Natural killer cell (primary cell): ENCODE measurements at regions not wholly inside any gene's neighbourhood (a gene's known extent, or its start where the extent isn't known, plus 50 kb on each side); places are given as distances from the start of the nearest gene placed in this dataset.

Experiments
- ATAC-seq, 3 donors: fragments of 150-1000 bp in 2 of 3; fragments of 200-7000 bp in 1 of 3; cut with Tn5 transposase; 1 replicate in 1 of 3; 2 replicates in 2 of 3; pipeline ENCODE4 v1.10.0; 2021; ENCODE audit warnings: mild to moderate bottlenecking in 2 of 3, moderate library complexity in 2 of 3
- DNase-seq, 2 donors: peaks; one replicate each; pipeline versions ENCODE4 v3.0.0 to v3.0.0-alpha.2; 2013 to 2021; ENCODE audit warnings: mixed read lengths in 1 of 2
- H3K27ac ChIP-seq: one replicate; pipeline ENCODE4 v1.5.1; 2013; ENCODE audit warnings: mild to moderate bottlenecking, low read length
- H3K27me3 ChIP-seq: one replicate; pipeline ENCODE4 v1.6.1; 2013; ENCODE audit warnings: low read length; ENCODE audit not compliant: control insufficient read depth, insufficient read depth
- H3K36me3 ChIP-seq: one replicate; pipeline ENCODE4 v1.6.1; 2013; ENCODE audit warnings: low read length; ENCODE audit not compliant: control insufficient read depth, insufficient read depth
- H3K4me1 ChIP-seq: one replicate; pipeline ENCODE4 v1.6.1; 2013; ENCODE audit warnings: low read length; ENCODE audit not compliant: control insufficient read depth, insufficient read depth
- H3K4me3 ChIP-seq: one replicate; pipeline ENCODE4 v1.5.1; 2013; ENCODE audit warnings: low read length
- H3K9me3 ChIP-seq: one replicate; pipeline ENCODE4 v1.6.1; 2013; ENCODE audit warnings: low read length; ENCODE audit not compliant: control insufficient read depth, insufficient read depth
- H3K27ac Mint-ChIP-seq, 2 donors: one replicate each; pipeline ENCODE4 v1.8.0; 2022; ENCODE audit warnings: mild to moderate bottlenecking in 2 of 2, mixed read lengths in 2 of 2, moderate library complexity in 1 of 2
- H3K27me3 Mint-ChIP-seq, 2 donors: one replicate each; pipeline ENCODE4 v1.8.0; 2022; ENCODE audit warnings: low read depth in 2 of 2, mixed read lengths in 2 of 2
- H3K36me3 Mint-ChIP-seq: one replicate; pipeline ENCODE4 v1.8.0; 2022; ENCODE audit warnings: mixed read lengths
- H3K4me1 Mint-ChIP-seq, 2 donors: one replicate each; pipeline ENCODE4 v1.8.0; 2022; ENCODE audit warnings: mixed read lengths in 2 of 2
- H3K4me3 Mint-ChIP-seq: one replicate; pipeline ENCODE4 v1.8.0; 2022; ENCODE audit warnings: mild to moderate bottlenecking, moderate library complexity, mixed read lengths
- H3K9me3 Mint-ChIP-seq, 2 donors: one replicate each; pipeline ENCODE4 v1.8.0; 2022; ENCODE audit warnings: mixed read lengths in 2 of 2
- WGBS: methylation state at CpG from one replicate; pipeline ENCODE4 v1.1.7; 2013; ENCODE audit warnings: missing lambda C conversion rate; ENCODE audit not compliant: insufficient coverage; 5-methylcytosine and 5-hydroxymethylcytosine counted together
- intact Hi-C: fragments of 100-400 bp; cut with micrococcal nuclease; formaldehyde crosslinking; loops from one replicate; pipeline ENCODE4 v1.14.2; 2022
- TF ChIP-seq, protein P1 (sequence below): fragments of 200-600 bp; IDR thresholded peaks from one replicate; pipeline ENCODE4 v1.8.0; 2022; ENCODE audit warnings: antibody characterized with exemption

GRCh38 chr11:114784216-114784615, 105.9 kb downstream of the NXPE2 start:
- TF ChIP-seq, protein P1, sequence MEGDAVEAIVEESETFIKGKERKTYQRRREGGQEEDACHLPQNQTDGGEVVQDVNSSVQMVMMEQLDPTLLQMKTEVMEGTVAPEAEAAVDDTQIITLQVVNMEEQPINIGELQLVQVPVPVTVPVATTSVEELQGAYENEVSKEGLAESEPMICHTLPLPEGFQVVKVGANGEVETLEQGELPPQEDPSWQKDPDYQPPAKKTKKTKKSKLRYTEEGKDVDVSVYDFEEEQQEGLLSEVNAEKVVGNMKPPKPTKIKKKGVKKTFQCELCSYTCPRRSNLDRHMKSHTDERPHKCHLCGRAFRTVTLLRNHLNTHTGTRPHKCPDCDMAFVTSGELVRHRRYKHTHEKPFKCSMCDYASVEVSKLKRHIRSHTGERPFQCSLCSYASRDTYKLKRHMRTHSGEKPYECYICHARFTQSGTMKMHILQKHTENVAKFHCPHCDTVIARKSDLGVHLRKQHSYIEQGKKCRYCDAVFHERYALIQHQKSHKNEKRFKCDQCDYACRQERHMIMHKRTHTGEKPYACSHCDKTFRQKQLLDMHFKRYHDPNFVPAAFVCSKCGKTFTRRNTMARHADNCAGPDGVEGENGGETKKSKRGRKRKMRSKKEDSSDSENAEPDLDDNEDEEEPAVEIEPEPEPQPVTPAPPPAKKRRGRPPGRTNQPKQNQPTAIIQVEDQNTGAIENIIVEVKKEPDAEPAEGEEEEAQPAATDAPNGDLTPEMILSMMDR, result no peak
- no peak overlapping the region for H3K27ac ChIP-seq
- intact Hi-C loops, result no loop called here
- no peak overlapping the region for H3K4me3 Mint-ChIP-seq
- no peak overlapping the region for H3K4me3 ChIP-seq
- no peaks in the 10 kb centered on the region for H3K36me3 Mint-ChIP-seq
- 85% methylated on average over 5 of the region's 5 CpGs for WGBS
- H3K9me3 Mint-ChIP-seq, result no peaks in the 10 kb centered on the region
- H3K27me3 Mint-ChIP-seq, result no peaks in the 10 kb centered on the region
- H3K4me1 ChIP-seq, result no peaks in the 10 kb centered on the region
- H3K36me3 ChIP-seq, result no peaks in the 10 kb centered on the region
- H3K4me1 Mint-ChIP-seq, result no peaks in the 10 kb centered on the region
- no peaks in the 10 kb centered on the region for H3K9me3 ChIP-seq
- no peaks in the 10 kb centered on the region for H3K27me3 ChIP-seq
- ATAC-seq (no peak), DNase-seq (no peak)
- H3K27ac Mint-ChIP-seq, result no peak overlapping the region

DNA sequence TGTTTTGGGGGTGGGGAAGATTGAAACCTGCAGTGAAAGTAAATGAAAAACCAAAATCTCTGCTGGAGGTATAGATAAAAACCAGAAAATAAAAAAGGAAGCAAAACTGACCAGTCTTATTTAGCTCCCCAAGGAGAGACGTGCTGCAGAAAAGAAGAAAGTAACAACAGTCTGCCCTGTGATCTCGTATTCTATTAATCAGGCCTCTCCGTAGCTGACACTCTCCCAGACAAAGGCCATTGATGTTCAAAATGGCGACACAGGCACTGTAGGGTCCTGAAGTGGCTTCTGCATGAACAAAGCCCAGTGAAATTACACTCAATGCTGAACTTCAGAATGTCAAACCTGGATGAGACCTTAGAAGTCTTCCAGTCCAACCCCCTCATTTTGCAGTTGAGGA, 106.6 kb downstream of the NXPE2 start:
- no peak overlapping the region for H3K27ac ChIP-seq
- H3K36me3 Mint-ChIP-seq, result no peaks in the 10 kb centered on the region

DNA sequence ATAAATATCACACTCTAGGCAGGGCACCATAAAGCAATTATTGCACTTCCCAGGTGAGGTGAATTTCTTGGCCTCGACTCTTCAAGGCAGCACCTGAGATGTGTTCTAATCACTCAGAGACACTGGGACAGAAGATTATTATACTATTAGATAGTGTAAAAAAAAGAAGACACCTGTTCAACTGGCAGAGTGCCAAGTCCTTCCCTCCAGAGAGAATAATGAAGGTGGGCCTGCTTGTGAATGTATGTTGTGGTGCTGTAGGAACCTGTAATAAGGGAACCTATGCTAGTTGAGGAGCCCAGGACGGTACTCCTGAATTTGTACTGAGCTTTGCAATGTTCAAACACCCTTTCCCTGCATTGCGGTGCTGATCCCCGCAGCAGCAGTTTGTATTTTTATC, 107.5 kb downstream of the NXPE2 start:
- no peak overlapping the region for H3K4me3 Mint-ChIP-seq
- H3K9me3 Mint-ChIP-seq, result no peaks in the 10 kb centered on the region
- Histone ChIP-seq H3K4me1 (no peaks in the 10 kb centered on the region), H3K27me3 (no peaks in the 10 kb centered on the region), H3K9me3 (no peaks in the 10 kb centered on the region), H3K27ac (no peak overlapping the region), H3K36me3 (no peaks in the 10 kb centered on the region), H3K4me3 (no peak overlapping the region)
- 84% methylated on average over 3 of the region's 4 CpGs for WGBS
- no peaks in the 10 kb centered on the region for H3K4me1 Mint-ChIP-seq
- ATAC-seq, result no peak
- peaks cover 0 to 9% of the 10 kb centered on the region in 2 donors for H3K27me3 Mint-ChIP-seq
- H3K36me3 Mint-ChIP-seq, result no peaks in the 10 kb centered on the region
- TF ChIP-seq, protein P1, result no peak
- no peak for DNase-seq
- no peak overlapping the region for H3K27ac Mint-ChIP-seq
- intact Hi-C loops, result no loop called here

More for the DNA sequence above, 106.6 kb downstream of the NXPE2 start:
- Mint-ChIP-seq H3K4me1 (no peaks in the 10 kb centered on the region), H3K27ac (no peak overlapping the region), H3K4me3 (no peak overlapping the region), H3K27me3 (peaks cover 0 to 3% of the 10 kb centered on the region in 2 donors), H3K9me3 (no peaks in the 10 kb centered on the region)
- no peaks in the 10 kb centered on the region for H3K9me3 ChIP-seq
- no peak overlapping the region for H3K4me3 ChIP-seq
- ATAC-seq (no peak), DNase-seq (no peak)
- intact Hi-C loops, result no loop called here
- TF ChIP-seq, protein P1, result no peak
- H3K36me3 ChIP-seq, result no peaks in the 10 kb centered on the region
- H3K4me1 ChIP-seq, result no peaks in the 10 kb centered on the region
- H3K27me3 ChIP-seq, result no peaks in the 10 kb centered on the region
- WGBS, result 80% methylated on average over 4 of the region's 4 CpGs

DNA sequence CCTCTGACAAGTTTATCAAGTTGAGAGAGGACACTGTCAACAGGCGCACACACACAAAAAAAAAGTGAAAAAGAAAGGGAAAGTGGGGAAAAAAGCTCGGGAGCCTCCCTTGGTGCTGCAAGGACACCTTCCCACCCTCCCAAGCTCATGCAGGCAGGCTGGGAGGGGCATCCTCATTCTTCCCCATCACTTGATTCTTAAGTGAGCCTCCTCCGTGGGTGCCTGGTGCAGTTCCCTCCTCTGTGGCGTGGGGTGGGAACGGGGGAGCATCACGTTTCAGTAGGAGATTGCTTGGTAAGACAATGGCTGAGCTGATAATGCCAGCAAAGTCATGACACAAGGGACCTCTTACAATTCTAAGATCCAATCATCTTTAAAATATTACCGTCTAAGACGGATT, 108.8 kb downstream of the NXPE2 start:
- WGBS, result 67% methylated on average over 8 of the region's 8 CpGs

More for the DNA sequence above, 108.8 kb downstream of the NXPE2 start:
- Mint-ChIP-seq H3K4me3 (no peak overlapping the region), H3K9me3 (peaks cover 0 to 3% of the 10 kb centered on the region in 2 donors), H3K36me3 (no peaks in the 10 kb centered on the region), H3K27me3 (peaks cover 4 to 9% of the 10 kb centered on the region in 2 donors), H3K4me1 (no peaks in the 10 kb centered on the region), H3K27ac (no peak overlapping the region)
- no peaks in the 10 kb centered on the region for H3K36me3 ChIP-seq
- intact Hi-C loops, result no loop called here
- TF ChIP-seq, protein P1, result no peak
- H3K27ac ChIP-seq, result no peak overlapping the region
- no peaks in the 10 kb centered on the region for H3K9me3 ChIP-seq
- no peak for ATAC-seq
- no peak for DNase-seq
- H3K4me3 ChIP-seq, result no peak overlapping the region
- no peaks in the 10 kb centered on the region for H3K4me1 ChIP-seq
- H3K27me3 ChIP-seq, result no peaks in the 10 kb centered on the region
